IMR-90 (cell line): ENCODE measurements at regions not wholly inside any gene's neighbourhood (a gene's known extent, or its start where the extent isn't known, plus 50 kb on each side); places are given as distances from the start of the nearest gene placed in this dataset.

Source experiments
- ATAC-seq: fragments of 200-7000 bp; cut with Tn5 transposase; 2 replicates; pipeline ENCODE4 v1.9.1; 2020; ENCODE audit warnings: low read depth, mild to moderate bottlenecking, moderate library complexity
- BruUV-seq: library from RNA; stranded (reverse); fragments of 400-500 nt; replicated peaks from 2 replicates; lab custom pipeline; 2021; lab: Mats Ljungman, UMichigan
- CTCF ChIA-PET: fragments of 300-600 bp; formaldehyde crosslinking; extraction: SDS; loops from one replicate; lab custom pipeline; 2021; ENCODE audit warnings: antibody characterized with exemption; lab: Yijun Ruan, JAX
- POLR2A ChIA-PET: fragments of 300-600 bp; sonication (Branson Sonifier 250); formaldehyde crosslinking; loops from one replicate; lab custom pipeline; 2022; ENCODE audit warnings: antibody characterized with exemption; ENCODE audit not compliant: unreplicated experiment; lab: Charles Lee
- DNase-seq: peaks from one replicate; pipeline ENCODE4 v3.0.0; 2013
- H2AFZ ChIP-seq: replicated peaks from 2 replicates; pipeline ENCODE3; 2013; ENCODE audit warnings: low read length, mild to moderate bottlenecking; ENCODE audit not compliant: poor library complexity
- H2AK5ac ChIP-seq: 2 replicates; pipeline ENCODE4 v1.6.1; 2013; ENCODE audit warnings: low read depth, low read length, inconsistent platforms
- H2AK9ac ChIP-seq: replicated peaks from 2 replicates; pipeline ENCODE3; 2013; ENCODE audit warnings: mild to moderate bottlenecking, low read depth, low read length, moderate library complexity; ENCODE audit not compliant: poor library complexity
- H2BK120ac ChIP-seq: 2 replicates; pipeline ENCODE4 v1.6.1; 2013; ENCODE audit warnings: low read depth, low read length, inconsistent platforms
- H2BK15ac ChIP-seq: 3 replicates; pipeline ENCODE4 v1.6.1; 2013; ENCODE audit warnings: low read depth, low read length, inconsistent platforms
- H2BK20ac ChIP-seq: 2 replicates; pipeline ENCODE4 v1.6.1; 2013; ENCODE audit warnings: low read depth, mild to moderate bottlenecking, inconsistent platforms, low read length, moderate library complexity
- H2BK5ac ChIP-seq: 2 replicates; pipeline ENCODE4 v1.6.1; 2013; ENCODE audit warnings: mild to moderate bottlenecking, low read depth, low read length, inconsistent platforms; ENCODE audit not compliant: poor library complexity, severe bottlenecking
- H3K14ac ChIP-seq: replicated peaks from 2 replicates; pipeline ENCODE4 v1.6.1; 2013; ENCODE audit warnings: low read depth, low read length, inconsistent platforms
- H3K18ac ChIP-seq: 2 replicates; pipeline ENCODE4 v1.6.1; 2013; ENCODE audit warnings: low read depth, low read length, control low read depth
- H3K23ac ChIP-seq: 2 replicates; pipeline ENCODE4 v1.6.1; 2013; ENCODE audit warnings: low read depth, low read length, inconsistent platforms
- H3K27ac ChIP-seq: 2 replicates; pipeline ENCODE4 v1.5.1; 2013; ENCODE audit warnings: mild to moderate bottlenecking, control low read depth, low read length; ENCODE audit not compliant: insufficient read depth
- H3K27me3 ChIP-seq: 2 replicates; pipeline ENCODE4 v1.6.1; 2013; ENCODE audit warnings: low read length; ENCODE audit not compliant: control insufficient read depth, insufficient read depth
- H3K36me3 ChIP-seq: 2 replicates; pipeline ENCODE4 v1.6.1; 2013; ENCODE audit warnings: low read length, mixed read lengths; ENCODE audit not compliant: control insufficient read depth, insufficient read depth
- H3K4ac ChIP-seq: 2 replicates; pipeline ENCODE4 v1.6.1; 2013; ENCODE audit warnings: low read depth, low read length, inconsistent platforms
- H3K4me1 ChIP-seq: 2 replicates; pipeline ENCODE4 v1.6.1; 2013; ENCODE audit warnings: low read length, mixed read lengths; ENCODE audit not compliant: control insufficient read depth, insufficient read depth
- H3K4me2 ChIP-seq: 2 replicates; pipeline ENCODE4 v1.6.1; 2013; ENCODE audit warnings: low read depth, mild to moderate bottlenecking, control low read depth, low read length, moderate library complexity
- H3K4me3 ChIP-seq: 2 replicates; pipeline ENCODE4 v1.5.1; 2013; ENCODE audit warnings: low read depth, mild to moderate bottlenecking, control low read depth, low read length, moderate library complexity; ENCODE audit not compliant: insufficient read depth
- H3K56ac ChIP-seq: 2 replicates; pipeline ENCODE4 v1.6.1; 2013; ENCODE audit warnings: low read length, inconsistent platforms; ENCODE audit not compliant: insufficient read depth; ENCODE audit errors: extremely low read depth
- H3K79me1 ChIP-seq, 2 experiments: 2 replicates each; pipeline ENCODE4 v1.6.1; 2013; ENCODE audit warnings: low read length in 2 of 2, inconsistent platforms in 1 of 2, low read depth in 1 of 2
- H3K9ac ChIP-seq: 2 replicates; pipeline ENCODE4 v1.6.1; 2013; ENCODE audit warnings: low read depth, low read length, control low read depth
- H3K9me1 ChIP-seq: 2 replicates; pipeline ENCODE4 v1.6.1; 2013; ENCODE audit warnings: low read length, inconsistent platforms; ENCODE audit not compliant: insufficient read depth
- H3K9me3 ChIP-seq: 2 replicates; pipeline ENCODE4 v1.6.1; 2013; ENCODE audit warnings: low read length; ENCODE audit not compliant: control insufficient read depth, insufficient read depth
- H4K20me1 ChIP-seq: 2 replicates; pipeline ENCODE4 v1.6.1; 2013; ENCODE audit warnings: low read length, inconsistent platforms; ENCODE audit not compliant: insufficient read depth
- H4K5ac ChIP-seq: 2 replicates; pipeline ENCODE4 v1.6.1; 2013; ENCODE audit warnings: mild to moderate bottlenecking, low read depth, low read length, control low read depth
- H4K8ac ChIP-seq, 2 experiments: 2 replicates each; pipeline ENCODE4 v1.6.1; 2013; ENCODE audit warnings: low read depth in 2 of 2, low read length in 2 of 2, control low read depth in 1 of 2, inconsistent platforms in 1 of 2
- H4K91ac ChIP-seq: 2 replicates; pipeline ENCODE4 v1.6.1; 2013; ENCODE audit warnings: low read depth, low read length, inconsistent platforms; ENCODE audit not compliant: insufficient read depth
- CHD1 ChIP-seq: IDR thresholded peaks from 2 replicates; pipeline ENCODE4 v1.6.1; 2012; ENCODE audit warnings: low read depth, low read length, improper control_type of control experiment
- POLR2A ChIP-seq: IDR thresholded peaks from 2 replicates; pipeline ENCODE4 v1.6.1; 2012; ENCODE audit warnings: mild to moderate bottlenecking, low read depth, low read length
- RAD21 ChIP-seq: IDR thresholded peaks from 2 replicates; pipeline ENCODE4 v1.6.1; 2012; ENCODE audit warnings: low read length, improper control_type of control experiment
- RFX5 ChIP-seq: IDR thresholded peaks from 2 replicates; pipeline ENCODE4 v1.8.0; 2012; ENCODE audit warnings: low read depth, mild to moderate bottlenecking, low read length, moderate library complexity
- SMC3 ChIP-seq: fragments of 150-350 bp; IDR thresholded peaks from 2 replicates; pipeline ENCODE4 v1.6.1; 2016; ENCODE audit warnings: low read depth, mild to moderate bottlenecking, antibody characterized with exemption, low read length, moderate library complexity
- WGBS, 2 experiments: methylation state at CpG; one replicate each; pipeline versions ENCODE4 v1.1.5 to v1.1.7; 2013; ENCODE audit warnings: missing lambda C conversion rate in 2 of 2; ENCODE audit not compliant: insufficient read length in 1 of 2; ENCODE audit errors: extremely low coverage in 2 of 2; 5-methylcytosine and 5-hydroxymethylcytosine counted together
- dilution Hi-C: fragments of 300-500 bp; cut with HindIII; formaldehyde crosslinking; loops from one replicate; pipeline ENCODE4 v1.14.3; 2018; ENCODE audit warnings: low sequenced_read_pairs; ENCODE audit not compliant: unreplicated experiment
- in situ Hi-C: fragments of 300-500 bp; cut with MboI; formaldehyde crosslinking; loops from 3 replicates; pipeline ENCODE4 v1.14.3; 2019; ENCODE audit warnings: low sequenced_read_pairs, inconsistent platforms, mixed read lengths
- intact Hi-C: fragments of 100-400 bp; cut with micrococcal nuclease; formaldehyde crosslinking; loops from 2 replicates; pipeline ENCODE4 v1.10.0; 2022
- TF ChIP-seq, protein P1 (sequence below): conservative IDR thresholded peaks from 2 replicates; pipeline ENCODE4 v1.5.1; 2012; ENCODE audit warnings: mild to moderate bottlenecking, low read depth, low read length, improper control_type of control experiment

DNA sequence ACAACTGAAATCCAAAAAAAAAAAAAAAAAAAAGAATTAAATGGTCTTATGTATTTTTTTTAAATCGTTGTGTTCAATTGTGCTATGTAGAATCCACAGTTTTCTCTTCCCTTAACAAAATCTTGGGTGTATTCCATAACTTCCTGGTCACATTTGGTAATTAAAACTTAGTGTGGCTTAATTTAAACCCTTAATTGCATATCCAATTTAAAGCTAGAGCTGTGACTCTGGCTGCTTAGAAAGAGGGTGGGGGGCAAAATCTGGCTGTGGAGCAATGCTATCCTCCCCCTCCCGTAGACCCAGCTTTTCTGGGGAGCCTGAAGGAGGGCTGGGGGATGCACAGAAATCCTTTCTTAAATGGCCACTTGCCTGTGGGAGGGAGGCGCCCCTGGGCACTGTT, 695.1 kb downstream of the INHBA start:
- no peak overlapping the region for H3K27ac ChIP-seq
- no peak overlapping the region for H3K4me3 ChIP-seq
- H2BK120ac ChIP-seq, result peak overlapping the region; percentile 70; the same call in 1 of the 2 replicates
- in situ Hi-C loops, result no loop called here
- H3K4me1 ChIP-seq, result peaks cover 20% of the 10 kb centered on the region
- peak overlapping the region; percentile 72 for H3K4ac ChIP-seq
- no peak overlapping the region; a peak in 1 of 4 replicates for H4K8ac ChIP-seq
- no peak for DNase-seq
- H2AK9ac ChIP-seq, result no peak overlapping the region
- H3K9me1 ChIP-seq, result peaks cover 19% of the 10 kb centered on the region
- H4K20me1 ChIP-seq, result no peaks in the 10 kb centered on the region
- H4K5ac ChIP-seq, result no peak overlapping the region
- H3K27me3 ChIP-seq, result no peaks in the 10 kb centered on the region
- H4K91ac ChIP-seq, result peak overlapping the region; percentile 62
- BruUV-seq, result no TSS peak
- no peaks in the 10 kb centered on the region for H3K36me3 ChIP-seq
- H2AK5ac ChIP-seq, result peak overlapping the region; percentile 74; the same call in 1 of the 2 replicates
- H3K56ac ChIP-seq, result no peak overlapping the region
- intact Hi-C loops, result no loop called here
- peaks cover 0 to 5% of the 10 kb centered on the region in 2 experiments; a peak in 1 of 4 replicates for H3K79me1 ChIP-seq
- POLR2A ChIA-PET, result interaction anchor here (0.5 to 0.7 kb wide), 3 partner anchors 195 to 402 kb away, joined by 4 to 19 read pairs (median 4); no protein-coding TSS in a partner anchor
- TF ChIP-seq, protein P1, sequence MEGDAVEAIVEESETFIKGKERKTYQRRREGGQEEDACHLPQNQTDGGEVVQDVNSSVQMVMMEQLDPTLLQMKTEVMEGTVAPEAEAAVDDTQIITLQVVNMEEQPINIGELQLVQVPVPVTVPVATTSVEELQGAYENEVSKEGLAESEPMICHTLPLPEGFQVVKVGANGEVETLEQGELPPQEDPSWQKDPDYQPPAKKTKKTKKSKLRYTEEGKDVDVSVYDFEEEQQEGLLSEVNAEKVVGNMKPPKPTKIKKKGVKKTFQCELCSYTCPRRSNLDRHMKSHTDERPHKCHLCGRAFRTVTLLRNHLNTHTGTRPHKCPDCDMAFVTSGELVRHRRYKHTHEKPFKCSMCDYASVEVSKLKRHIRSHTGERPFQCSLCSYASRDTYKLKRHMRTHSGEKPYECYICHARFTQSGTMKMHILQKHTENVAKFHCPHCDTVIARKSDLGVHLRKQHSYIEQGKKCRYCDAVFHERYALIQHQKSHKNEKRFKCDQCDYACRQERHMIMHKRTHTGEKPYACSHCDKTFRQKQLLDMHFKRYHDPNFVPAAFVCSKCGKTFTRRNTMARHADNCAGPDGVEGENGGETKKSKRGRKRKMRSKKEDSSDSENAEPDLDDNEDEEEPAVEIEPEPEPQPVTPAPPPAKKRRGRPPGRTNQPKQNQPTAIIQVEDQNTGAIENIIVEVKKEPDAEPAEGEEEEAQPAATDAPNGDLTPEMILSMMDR, result no peak
- no peak for TF ChIP-seq CHD1
- no peak for TF ChIP-seq RAD21
- no peak for TF ChIP-seq POLR2A
- TF ChIP-seq RFX5, result no peak
- no peak for TF ChIP-seq SMC3
- no peak overlapping the region for H3K18ac ChIP-seq
- CTCF ChIA-PET, result no interaction called here
- no peak overlapping the region for H3K4me2 ChIP-seq
- no peak for ATAC-seq
- H3K23ac ChIP-seq, result no peak overlapping the region
- no peaks in the 10 kb centered on the region; the same call in 1 of the 2 replicates for H3K9me3 ChIP-seq
- H2BK20ac ChIP-seq, result peak overlapping the region; percentile 52; the same call in 1 of the 2 replicates
- 0 out of 3 replicates have a peak overlapping the region, but pooled peaks have one; percentile 57 for H2BK15ac ChIP-seq
- H2AFZ ChIP-seq, result no peak overlapping the region
- dilution Hi-C loops, result no loop called here
- WGBS, 2 experiments, result no CpG with 5 or more reads among the region's 3 CpGs
- no peak overlapping the region for H2BK5ac ChIP-seq
- no peak overlapping the region for H3K9ac ChIP-seq
- no peak overlapping the region for H3K14ac ChIP-seq
